ENCODE measurements at regions not wholly inside any gene's neighbourhood (a gene's known extent, or its start where the extent isn't known, plus 50 kb on each side); places are given as distances from the start of the nearest gene placed in this dataset.

DNA sequence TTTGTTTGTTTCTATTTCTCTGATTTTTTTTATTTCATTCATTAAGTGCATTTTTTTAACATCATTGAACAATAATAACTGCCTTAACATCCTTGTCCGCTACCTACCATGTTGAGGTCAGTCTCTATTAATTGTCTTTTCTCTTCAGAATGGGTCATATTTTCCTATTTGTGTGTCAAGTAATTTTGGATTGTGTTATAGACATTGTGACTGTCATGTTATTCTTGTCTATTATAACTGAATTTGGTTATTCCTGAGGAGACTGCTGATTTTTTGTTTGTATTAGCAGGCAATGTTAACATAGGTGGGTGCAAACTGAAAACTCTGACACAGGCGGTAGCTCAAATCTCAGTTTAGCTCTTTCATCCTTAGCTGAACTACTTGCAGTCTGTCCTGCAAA, 169.9 kb downstream of the DICER1 start:
- DNase-seq (ENCODE audit: low read depth in 2 of 2), result no peak
- TF ChIP-seq, protein P1, sequence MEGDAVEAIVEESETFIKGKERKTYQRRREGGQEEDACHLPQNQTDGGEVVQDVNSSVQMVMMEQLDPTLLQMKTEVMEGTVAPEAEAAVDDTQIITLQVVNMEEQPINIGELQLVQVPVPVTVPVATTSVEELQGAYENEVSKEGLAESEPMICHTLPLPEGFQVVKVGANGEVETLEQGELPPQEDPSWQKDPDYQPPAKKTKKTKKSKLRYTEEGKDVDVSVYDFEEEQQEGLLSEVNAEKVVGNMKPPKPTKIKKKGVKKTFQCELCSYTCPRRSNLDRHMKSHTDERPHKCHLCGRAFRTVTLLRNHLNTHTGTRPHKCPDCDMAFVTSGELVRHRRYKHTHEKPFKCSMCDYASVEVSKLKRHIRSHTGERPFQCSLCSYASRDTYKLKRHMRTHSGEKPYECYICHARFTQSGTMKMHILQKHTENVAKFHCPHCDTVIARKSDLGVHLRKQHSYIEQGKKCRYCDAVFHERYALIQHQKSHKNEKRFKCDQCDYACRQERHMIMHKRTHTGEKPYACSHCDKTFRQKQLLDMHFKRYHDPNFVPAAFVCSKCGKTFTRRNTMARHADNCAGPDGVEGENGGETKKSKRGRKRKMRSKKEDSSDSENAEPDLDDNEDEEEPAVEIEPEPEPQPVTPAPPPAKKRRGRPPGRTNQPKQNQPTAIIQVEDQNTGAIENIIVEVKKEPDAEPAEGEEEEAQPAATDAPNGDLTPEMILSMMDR (IDR thresholded peaks at IDR 0.05; ENCODE audit: low read depth, low read length), result no peak
- no peak overlapping the region for H3K4me3 ChIP-seq (replicated peaks in 1 of 2; ENCODE audit: low read depth in 2 of 2, low read length in 2 of 2)

DNA sequence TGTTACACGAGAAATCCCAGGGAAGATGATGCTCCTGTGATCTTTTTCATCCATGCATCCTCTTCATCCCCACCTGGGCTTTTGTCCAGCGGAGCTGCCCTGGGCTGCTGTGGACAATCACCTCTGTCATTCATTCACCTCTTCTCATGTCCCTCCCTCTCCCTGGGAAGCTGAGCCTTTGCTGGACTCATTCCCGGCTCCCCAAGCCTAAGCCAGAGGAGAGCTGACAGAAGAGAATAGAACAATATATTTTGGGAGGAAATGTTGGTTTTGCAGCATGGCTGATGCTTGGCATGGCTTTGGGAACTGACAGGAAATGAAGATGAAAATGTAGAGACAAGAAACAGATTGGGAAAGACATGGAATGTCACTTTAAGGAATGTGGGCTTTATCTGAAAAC, 177.4 kb downstream of the DICER1 start:
- no peak overlapping the region for H3K4me3 ChIP-seq (replicated peaks in 1 of 2; ENCODE audit: low read depth in 2 of 2, low read length in 2 of 2)
- TF ChIP-seq, protein P1 (IDR thresholded peaks at IDR 0.05; ENCODE audit: low read depth, low read length), result no peak

DNA sequence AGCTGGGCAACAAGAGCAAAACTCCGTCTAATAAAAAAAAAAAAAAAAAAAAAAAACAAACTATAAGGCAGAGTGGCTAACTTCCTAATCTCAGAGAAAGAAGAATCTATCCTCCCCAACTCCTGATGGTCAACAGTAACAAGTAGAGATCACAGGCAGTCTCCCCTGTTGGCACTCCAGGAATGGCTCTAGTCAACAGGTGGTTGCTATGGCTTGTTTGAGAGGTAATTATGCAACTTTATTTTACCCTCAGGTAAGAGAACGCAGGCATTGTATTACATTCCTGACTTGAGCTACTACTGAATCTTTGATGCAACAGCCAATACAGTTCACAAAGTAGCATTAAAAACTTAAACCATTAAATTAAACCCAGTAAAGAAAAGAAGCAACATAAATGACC, 180.3 kb downstream of the DICER1 start:
- TF ChIP-seq, protein P1 (IDR thresholded peaks at IDR 0.05; ENCODE audit: low read depth, low read length), result no peak
- H3K4me3 ChIP-seq (replicated peaks in 1 of 2; ENCODE audit: low read depth in 2 of 2, low read length in 2 of 2), result no peak overlapping the region
- no peak for DNase-seq (ENCODE audit: low read depth in 2 of 2)

More for the DNA sequence above, 177.4 kb downstream of the DICER1 start:
- DNase-seq (ENCODE audit: low read depth in 2 of 2), result no peak

DNA sequence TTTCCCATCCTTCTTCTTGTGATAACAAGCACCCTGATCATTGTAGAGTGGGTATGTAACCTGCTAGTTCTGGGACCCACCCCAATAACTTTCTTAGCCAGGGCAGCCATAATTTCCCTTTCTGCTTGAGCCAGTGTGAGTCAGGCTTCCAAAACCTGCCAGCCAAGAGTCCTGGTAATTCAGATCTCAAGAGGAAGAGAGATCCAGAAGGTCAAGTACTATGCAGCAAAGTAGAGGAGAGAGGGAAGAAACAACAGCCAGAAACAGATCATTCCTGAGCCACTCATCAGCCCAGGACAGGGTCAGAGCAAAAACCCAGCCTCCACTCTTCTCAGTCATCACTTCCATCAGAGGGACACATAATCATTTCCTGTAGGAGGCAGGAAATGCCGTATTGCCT, 182.0 kb downstream of the DICER1 start:
- TF ChIP-seq, protein P1 (IDR thresholded peaks at IDR 0.05; ENCODE audit: low read depth, low read length), result no peak
- no peak overlapping the region for H3K4me3 ChIP-seq (replicated peaks in 1 of 2; ENCODE audit: low read depth in 2 of 2, low read length in 2 of 2)
- DNase-seq (ENCODE audit: low read depth in 2 of 2), result no peak

DNA sequence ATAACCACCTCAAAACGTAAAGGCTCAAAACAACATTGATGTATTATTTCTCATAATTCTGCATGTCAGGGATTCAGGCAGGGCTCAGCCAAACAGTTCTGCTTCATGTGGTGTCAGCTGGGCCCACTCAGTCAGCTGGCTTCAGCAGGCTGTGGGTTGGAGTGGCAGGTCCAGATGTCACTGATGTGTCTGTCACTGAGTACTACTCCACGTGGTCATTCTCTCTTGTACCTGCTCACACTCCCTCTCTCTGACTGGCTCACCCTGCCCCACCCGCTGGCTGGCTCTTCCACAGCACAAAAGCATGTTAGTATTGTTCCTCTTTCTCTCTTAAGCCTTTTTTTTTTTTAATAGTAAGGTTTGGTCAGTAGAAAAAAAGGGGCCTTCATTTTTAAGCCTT, 182.4 kb downstream of the DICER1 start:
- no peak overlapping the region for H3K4me3 ChIP-seq (replicated peaks in 1 of 2; ENCODE audit: low read depth in 2 of 2, low read length in 2 of 2)
- TF ChIP-seq, protein P1 (IDR thresholded peaks at IDR 0.05; ENCODE audit: low read depth, low read length), result no peak
- DNase-seq (ENCODE audit: low read depth in 2 of 2), result no peak

DNA sequence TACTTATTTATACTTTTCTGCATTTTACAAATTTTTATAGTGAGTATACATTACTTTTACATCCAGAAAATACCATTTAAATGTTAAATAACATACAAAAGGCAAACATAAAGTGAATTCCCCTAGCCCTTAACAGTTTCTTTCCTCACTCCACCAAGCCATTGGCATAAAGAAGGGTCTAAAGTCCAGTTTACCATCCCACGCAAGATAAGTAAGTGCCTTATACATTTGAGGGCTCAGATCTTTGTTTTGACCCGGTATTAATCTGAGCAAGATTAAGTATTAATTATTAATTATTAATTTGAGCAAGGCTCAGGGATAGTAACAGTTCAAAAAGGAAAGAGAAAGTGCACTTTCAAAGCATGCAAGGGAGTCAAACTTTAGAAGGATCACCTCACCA, 182.9 kb downstream of the DICER1 start:
- no peak overlapping the region for H3K4me3 ChIP-seq (replicated peaks in 1 of 2; ENCODE audit: low read depth in 2 of 2, low read length in 2 of 2)
- DNase-seq (ENCODE audit: low read depth in 2 of 2), result no peak
- TF ChIP-seq, protein P1 (IDR thresholded peaks at IDR 0.05; ENCODE audit: low read depth, low read length), result no peak

DNA sequence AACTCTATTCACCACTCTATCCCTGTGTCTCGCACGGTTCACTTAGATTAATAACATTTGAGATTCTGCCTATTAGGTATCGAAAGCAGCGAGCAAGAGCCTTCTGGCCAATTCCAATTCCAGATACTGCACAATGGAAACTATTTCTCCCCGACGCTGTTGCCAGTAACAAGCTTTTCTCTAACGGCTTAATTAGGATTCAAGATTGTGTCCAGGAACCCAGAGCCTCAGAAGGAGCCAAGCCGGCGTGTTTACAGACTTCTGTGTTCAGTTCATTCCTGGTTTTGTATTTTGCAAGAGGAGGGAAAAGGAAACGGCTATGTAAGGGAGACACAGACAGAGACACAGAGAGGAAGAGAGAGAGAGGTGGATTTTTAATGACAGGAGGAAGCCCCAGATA, 185.6 kb downstream of the DICER1 start:
- DNase-seq (ENCODE audit: low read depth in 2 of 2), result peak; percentile 1 to 26
- H3K4me3 ChIP-seq (replicated peaks in 1 of 2; ENCODE audit: low read depth in 2 of 2, low read length in 2 of 2), result no peak overlapping the region
- TF ChIP-seq, protein P1 (IDR thresholded peaks at IDR 0.05; ENCODE audit: low read depth, low read length), result no peak
